ENCODE measurements at regions not wholly inside any gene's neighbourhood (a gene's known extent, or its start where the extent isn't known, plus 50 kb on each side); places are given as distances from the start of the nearest gene placed in this dataset.

- no peak overlapping the region for H3K27ac ChIP-seq (ENCODE audit: insufficient read length, low read depth, low read length)
- peaks cover 22 to 34% of the 10 kb centered on the region in 2 experiments for H3K4me1 Mint-ChIP-seq
These were observed 67.6 kb upstream of the HMCN1 start for GRCh38 chr1:185666582-185666981.

More at GRCh38 chr1:185666582-185666981, 67.6 kb upstream of the HMCN1 start:
- H4K5ac ChIP-seq (ENCODE audit: insufficient read length, low read depth, low read length) = no peak overlapping the region
- no peak overlapping the region for H3K14ac ChIP-seq (ENCODE audit: insufficient read depth, low read length)
- no peak overlapping the region for H3K4me3 Mint-ChIP-seq
- H3K4ac ChIP-seq (ENCODE audit: low read depth, low read length) = no peak overlapping the region
- H3K18ac ChIP-seq (ENCODE audit: insufficient read length, low read depth, low read length) = no peak overlapping the region
- no peak for TF ChIP-seq CTCF (conservative IDR thresholded peaks at IDR 0.05)
- H3K23me2 ChIP-seq (ENCODE audit: insufficient read length, low read depth, low read length, poor library complexity, severe bottlenecking) = no peaks in the 10 kb centered on the region
- H4K91ac ChIP-seq (ENCODE audit: insufficient read length, low read depth, low read length) = no peak overlapping the region
- WGBS (ENCODE audit: extremely low coverage, insufficient read length, low lambda C conversion rate) = no CpG with 5 or more reads among the region's 2 CpGs
- no peak overlapping the region for H2AK5ac ChIP-seq (ENCODE audit: insufficient read length, low read length)
- no peaks in the 10 kb centered on the region for H3K79me2 ChIP-seq (ENCODE audit: insufficient read depth, low read length)
- no peak for DNase-seq
- no peaks in the 10 kb centered on the region for H3K9me3 ChIP-seq (ENCODE audit: control insufficient read depth, low read depth, low read length)
- H2BK12ac ChIP-seq (ENCODE audit: insufficient read length, low read depth, low read length) = no peak overlapping the region
- H3K23ac ChIP-seq (ENCODE audit: insufficient read length, low read depth, low read length) = no peak overlapping the region
- H2BK5ac ChIP-seq (ENCODE audit: insufficient read length, low read length) = no peak overlapping the region
- H2BK15ac ChIP-seq (ENCODE audit: low read depth, low read length) = no peak overlapping the region
- no peaks in the 10 kb centered on the region for H4K20me1 ChIP-seq (ENCODE audit: control insufficient read depth, insufficient read depth, insufficient read length)
- no peak overlapping the region for H3K9ac ChIP-seq (ENCODE audit: extremely low read depth, insufficient read length, low read length)
- no peak overlapping the region; a peak in 1 of 7 replicates for H3K27ac Mint-ChIP-seq
- H3K27me3 ChIP-seq (ENCODE audit: insufficient read depth, low read length) = no peaks in the 10 kb centered on the region
- no peak overlapping the region for H3T11ph ChIP-seq (ENCODE audit: low read length)
- no peak overlapping the region for H3K4me2 ChIP-seq (ENCODE audit: insufficient read depth, insufficient read length, low read length)
- H3K79me1 ChIP-seq (ENCODE audit: insufficient read depth, low read depth, low read length, poor library complexity, severe bottlenecking) = no peaks in the 10 kb centered on the region
- no peak overlapping the region for H3K56ac ChIP-seq (ENCODE audit: insufficient read length, low read depth, low read length)
- H2AFZ ChIP-seq (ENCODE audit: low read length) = no peak overlapping the region
- no peak overlapping the region for H2BK20ac ChIP-seq (ENCODE audit: low read depth, low read length, poor library complexity, severe bottlenecking)
- H3K36me3 Mint-ChIP-seq (ENCODE audit: insufficient read depth in 1 of 3, low read depth in 3 of 3) = no peaks in the 10 kb centered on the region
- no peak overlapping the region for H2BK120ac ChIP-seq (ENCODE audit: low read depth, low read length, poor library complexity, severe bottlenecking)
- peaks cover 3% of the 10 kb centered on the region; the same call in 1 of the 2 replicates for H3K4me1 ChIP-seq (ENCODE audit: insufficient read depth, low read length)
- H4K8ac ChIP-seq (replicated peaks; ENCODE audit: insufficient read length, low read depth, low read length) = no peak overlapping the region
- H3K27me3 Mint-ChIP-seq (ENCODE audit: low read depth) = no peaks in the 10 kb centered on the region
- no peaks in the 10 kb centered on the region; a peak in 1 of 5 replicates for H3K9me3 Mint-ChIP-seq

All from H9 (cell line).